ENCODE measurements at regions not wholly inside any gene's neighbourhood (a gene's known extent, or its start where the extent isn't known, plus 50 kb on each side); places are given as distances from the start of the nearest gene placed in this dataset.

DNA sequence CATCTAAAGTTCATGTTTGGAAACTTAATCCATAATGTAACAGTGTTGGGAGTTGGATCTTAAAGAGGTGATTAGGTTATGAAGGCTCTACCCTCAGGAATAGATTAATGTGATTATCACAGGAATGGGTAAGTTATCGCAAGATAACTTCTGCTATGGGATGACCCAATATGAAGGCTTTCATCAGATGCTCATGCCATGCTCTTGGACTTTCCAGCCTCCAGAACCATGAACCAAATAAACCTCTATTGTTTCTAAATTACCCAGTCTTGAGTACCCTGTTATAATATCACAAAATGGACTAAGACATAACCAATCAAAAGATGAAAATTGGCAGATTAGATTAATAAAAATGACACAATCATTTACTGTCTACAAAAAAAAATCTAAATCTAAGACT, 906.9 kb upstream of the SOX9 start:
- H3K4me1 ChIP-seq (ENCODE audit: control insufficient read depth, insufficient read depth, low read length), result no peaks in the 10 kb centered on the region
- no peaks in the 10 kb centered on the region for H3K36me3 ChIP-seq (ENCODE audit: control insufficient read depth, insufficient read depth, low read length)
- no peak overlapping the region for H3K9ac ChIP-seq (ENCODE audit: low read length)
- H3K4me3 ChIP-seq (ENCODE audit: low read length), result no peak overlapping the region
- H3K9me3 ChIP-seq (ENCODE audit: control insufficient read depth, low read length), result no peaks in the 10 kb centered on the region
- no peaks in the 10 kb centered on the region for H3K27me3 ChIP-seq (ENCODE audit: control insufficient read depth, insufficient read depth, low read length)

DNA sequence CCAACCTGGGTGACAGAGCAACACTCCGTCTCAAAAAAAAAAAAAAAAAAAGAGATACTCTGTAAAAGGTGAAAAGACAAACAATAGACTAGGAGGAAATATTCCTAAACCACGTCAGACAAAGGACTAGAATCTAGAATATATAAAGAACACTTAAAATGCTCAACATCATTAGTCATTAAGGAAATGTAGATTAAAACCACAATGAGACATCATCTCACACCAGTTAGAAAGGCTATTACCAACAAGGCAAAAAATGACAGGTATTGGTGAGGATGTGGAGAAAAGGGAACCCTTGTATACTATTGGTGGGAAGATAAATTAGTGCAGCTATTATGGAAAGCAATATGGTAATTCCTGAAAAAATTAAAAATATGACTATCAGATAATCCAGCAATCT, 903.1 kb upstream of the SOX9 start:
- no peak overlapping the region for H3K9ac ChIP-seq (ENCODE audit: low read length)
- H3K36me3 ChIP-seq (ENCODE audit: control insufficient read depth, insufficient read depth, low read length), result no peaks in the 10 kb centered on the region
- no peaks in the 10 kb centered on the region for H3K4me1 ChIP-seq (ENCODE audit: control insufficient read depth, insufficient read depth, low read length)

DNA sequence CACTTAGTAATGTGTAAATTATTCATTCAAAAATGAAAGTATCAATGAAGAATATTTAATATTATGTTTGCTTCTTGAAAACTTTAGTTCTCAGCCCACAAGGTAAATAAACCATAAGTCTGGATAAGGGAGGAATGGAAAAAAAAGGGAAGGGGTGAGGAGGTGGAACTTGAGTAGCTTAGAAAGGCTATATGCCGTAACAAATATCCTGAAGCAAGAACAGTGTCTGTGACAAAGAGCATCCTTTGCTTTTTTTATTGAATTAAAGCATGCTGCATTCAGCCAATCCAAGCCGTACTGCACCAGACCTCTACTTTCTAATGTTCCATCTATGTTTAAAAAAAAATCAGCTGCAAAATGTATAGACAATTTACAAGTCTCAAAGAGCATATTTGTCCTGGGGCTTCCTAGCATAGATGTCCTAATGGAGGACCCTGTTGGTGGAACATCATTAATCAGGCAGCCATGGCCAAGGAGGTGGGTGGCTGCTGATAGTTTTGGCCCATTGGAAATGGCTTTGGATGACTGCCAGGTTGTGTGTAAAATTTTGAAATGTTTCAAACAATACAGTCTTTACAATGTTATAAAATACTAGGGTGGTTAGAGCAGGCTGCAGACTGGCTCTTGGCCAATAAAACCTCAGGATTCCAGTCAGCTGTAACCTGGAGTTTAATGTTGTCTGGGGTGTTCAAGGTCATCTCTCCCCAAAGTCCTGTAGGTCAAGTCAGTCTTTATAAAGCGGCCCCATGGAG, 895.8 kb upstream of the SOX9 start:
- Histone ChIP-seq H3K9me3 (ENCODE audit: control insufficient read depth, low read length) (no peaks in the 10 kb centered on the region), H3K4me3 (ENCODE audit: low read length) (no peak overlapping the region), H3K9ac (ENCODE audit: low read length) (no peak overlapping the region), H3K4me1 (ENCODE audit: control insufficient read depth, insufficient read depth, low read length) (peaks cover 4% of the 10 kb centered on the region), H3K27me3 (ENCODE audit: control insufficient read depth, insufficient read depth, low read length) (no peaks in the 10 kb centered on the region), H3K36me3 (ENCODE audit: control insufficient read depth, insufficient read depth, low read length) (no peaks in the 10 kb centered on the region)

More for the DNA sequence above, 903.1 kb upstream of the SOX9 start:
- Histone ChIP-seq H3K27me3 (ENCODE audit: control insufficient read depth, insufficient read depth, low read length) (no peaks in the 10 kb centered on the region), H3K4me3 (ENCODE audit: low read length) (no peak overlapping the region), H3K9me3 (ENCODE audit: control insufficient read depth, low read length) (no peaks in the 10 kb centered on the region)

DNA sequence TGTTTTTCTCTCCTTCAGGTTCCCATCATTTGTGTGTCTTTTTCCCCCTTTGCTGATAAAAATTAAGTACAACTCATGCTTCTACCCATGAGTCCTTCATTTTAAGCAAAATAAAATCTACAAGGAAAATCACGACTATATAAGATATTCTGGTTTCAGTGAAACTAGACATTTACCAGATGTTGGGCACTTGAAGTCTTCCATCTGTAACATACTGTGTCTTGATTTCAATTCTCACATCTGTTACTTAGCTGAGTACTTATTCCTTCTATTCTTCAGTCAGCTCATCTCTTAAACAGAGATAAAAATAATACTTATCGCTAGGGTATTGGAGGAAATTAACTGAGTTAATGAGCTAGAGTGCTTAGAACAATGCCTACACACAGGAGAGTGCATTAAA, 893.0 kb upstream of the SOX9 start:
- Histone ChIP-seq H3K4me1 (ENCODE audit: control insufficient read depth, insufficient read depth, low read length) (peaks cover 4% of the 10 kb centered on the region), H3K9ac (ENCODE audit: low read length) (no peak overlapping the region), H3K27me3 (ENCODE audit: control insufficient read depth, insufficient read depth, low read length) (no peaks in the 10 kb centered on the region), H3K36me3 (ENCODE audit: control insufficient read depth, insufficient read depth, low read length) (no peaks in the 10 kb centered on the region), H3K4me3 (ENCODE audit: low read length) (no peak overlapping the region), H3K9me3 (ENCODE audit: control insufficient read depth, low read length) (no peaks in the 10 kb centered on the region)

DNA sequence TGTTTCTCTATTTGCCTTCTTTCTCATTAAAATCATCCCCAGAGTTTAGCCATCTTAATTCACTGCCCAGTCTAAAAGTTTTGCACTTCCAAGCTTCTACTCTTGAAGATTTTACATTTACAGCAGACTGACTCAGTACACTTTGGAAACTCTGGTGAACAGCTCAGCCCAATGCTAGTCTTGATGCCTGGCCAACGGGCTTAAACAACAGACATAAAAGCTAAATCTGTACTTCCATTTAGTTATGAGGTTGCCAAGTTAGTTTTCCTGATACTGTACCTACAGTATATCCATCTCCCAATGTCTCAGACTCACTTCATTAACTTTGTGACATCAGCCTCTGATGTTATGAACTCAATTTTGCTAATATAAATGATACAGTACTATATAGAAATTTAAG, 891.8 kb upstream of the SOX9 start:
- no peak overlapping the region for H3K9ac ChIP-seq (ENCODE audit: low read length)
- no peaks in the 10 kb centered on the region for H3K36me3 ChIP-seq (ENCODE audit: control insufficient read depth, insufficient read depth, low read length)
- no peaks in the 10 kb centered on the region for H3K9me3 ChIP-seq (ENCODE audit: control insufficient read depth, low read length)
- no peak overlapping the region for H3K4me3 ChIP-seq (ENCODE audit: low read length)
- H3K27me3 ChIP-seq (ENCODE audit: control insufficient read depth, insufficient read depth, low read length), result no peaks in the 10 kb centered on the region
- H3K4me1 ChIP-seq (ENCODE audit: control insufficient read depth, insufficient read depth, low read length), result peaks cover 4% of the 10 kb centered on the region

DNA sequence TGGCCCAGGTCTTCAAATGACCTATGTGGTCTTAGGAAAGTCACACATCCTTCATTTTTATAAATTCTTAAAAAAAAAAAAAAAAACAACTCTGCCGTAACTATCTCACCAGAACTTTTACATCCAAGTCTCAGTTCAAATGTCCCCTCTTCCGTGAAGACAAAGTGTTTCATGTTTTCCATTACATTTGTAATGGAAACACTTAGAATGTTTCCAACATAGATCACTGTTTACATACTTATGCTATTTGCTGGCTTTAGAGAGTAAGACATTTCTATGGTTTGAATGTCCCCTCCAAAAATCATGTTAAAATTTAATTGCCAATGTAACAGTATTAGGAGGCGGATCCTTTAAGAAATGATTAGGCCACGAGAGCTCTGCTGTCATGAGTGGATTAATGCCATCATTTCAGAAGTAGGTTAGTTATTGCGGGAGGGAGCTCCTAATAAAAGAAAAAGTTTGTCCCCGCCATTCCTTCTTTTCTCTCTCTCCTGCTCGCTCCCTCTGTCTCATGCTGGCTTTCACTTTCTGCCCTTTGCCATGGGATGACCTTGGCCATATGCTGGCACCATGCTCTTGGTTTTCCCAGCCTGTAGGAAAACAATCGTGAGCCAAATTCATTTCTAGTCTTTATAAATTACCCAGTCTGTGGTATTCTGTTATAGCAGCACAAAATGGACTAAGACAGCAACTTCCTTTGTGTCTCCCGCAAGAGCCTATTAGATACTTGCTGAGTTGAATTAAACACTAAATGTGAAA, 887.8 kb upstream of the SOX9 start:
- H3K4me3 ChIP-seq (ENCODE audit: low read length), result no peak overlapping the region
- H3K36me3 ChIP-seq (ENCODE audit: control insufficient read depth, insufficient read depth, low read length), result no peaks in the 10 kb centered on the region
- H3K27me3 ChIP-seq (ENCODE audit: control insufficient read depth, insufficient read depth, low read length), result no peaks in the 10 kb centered on the region
- H3K9ac ChIP-seq (ENCODE audit: low read length), result no peak overlapping the region
- H3K9me3 ChIP-seq (ENCODE audit: control insufficient read depth, low read length), result no peaks in the 10 kb centered on the region
- peaks cover 4% of the 10 kb centered on the region for H3K4me1 ChIP-seq (ENCODE audit: control insufficient read depth, insufficient read depth, low read length)

DNA sequence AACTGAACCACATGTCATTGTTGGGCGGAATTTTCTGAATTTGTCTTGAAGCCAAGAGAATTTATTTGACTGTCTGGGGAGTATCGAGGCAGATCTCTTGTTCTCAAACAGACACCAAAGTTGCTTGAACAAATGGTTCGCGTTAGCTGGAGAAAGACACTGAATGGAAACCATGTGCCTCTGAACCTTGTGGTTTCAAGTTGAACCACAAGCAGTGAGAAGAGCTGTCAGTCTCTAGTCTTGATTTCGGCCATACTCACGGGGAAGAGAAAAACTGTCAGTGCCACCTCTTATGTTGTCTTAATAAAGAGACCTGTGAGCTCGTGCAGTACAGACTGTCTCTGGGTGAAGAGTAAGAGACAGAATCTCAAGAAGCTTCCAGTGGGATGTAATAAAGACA, 886.5 kb upstream of the SOX9 start:
- no peaks in the 10 kb centered on the region for H3K4me1 ChIP-seq (ENCODE audit: control insufficient read depth, insufficient read depth, low read length)
- no peaks in the 10 kb centered on the region for H3K9me3 ChIP-seq (ENCODE audit: control insufficient read depth, low read length)
- no peaks in the 10 kb centered on the region for H3K36me3 ChIP-seq (ENCODE audit: control insufficient read depth, insufficient read depth, low read length)
- H3K4me3 ChIP-seq (ENCODE audit: low read length), result no peak overlapping the region
- H3K27me3 ChIP-seq (ENCODE audit: control insufficient read depth, insufficient read depth, low read length), result no peaks in the 10 kb centered on the region
- no peak overlapping the region for H3K9ac ChIP-seq (ENCODE audit: low read length)

DNA sequence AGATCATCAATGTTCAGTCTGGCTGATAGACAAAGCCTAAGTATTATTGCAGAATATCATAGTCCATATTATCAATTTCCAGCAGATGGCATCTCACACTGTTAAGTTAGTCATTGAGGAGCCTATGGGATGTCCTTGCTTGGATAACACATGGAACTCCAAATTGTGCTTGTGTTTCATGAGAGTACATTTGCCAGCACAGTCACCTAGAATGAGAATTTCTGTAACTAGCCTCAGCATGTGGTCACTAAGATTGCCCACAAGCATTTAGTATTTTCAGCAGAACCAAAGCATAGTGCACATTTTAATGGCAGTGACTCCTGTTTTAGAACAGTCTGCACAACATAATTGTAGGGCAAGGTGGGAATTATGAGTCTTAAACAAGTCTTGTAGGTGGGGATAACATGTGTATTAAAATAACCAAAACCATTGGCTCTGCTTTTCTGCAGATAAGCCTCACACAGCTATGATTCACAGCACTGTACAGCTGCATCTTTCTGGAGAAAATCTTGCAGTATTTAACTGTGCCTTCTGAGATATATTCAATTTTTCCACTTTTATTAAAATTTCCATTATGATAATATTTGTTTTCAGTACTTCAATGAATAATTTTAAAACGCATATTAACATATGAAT, 882.8 kb upstream of the SOX9 start:
- Histone ChIP-seq H3K4me1 (ENCODE audit: control insufficient read depth, insufficient read depth, low read length) (no peaks in the 10 kb centered on the region), H3K9ac (ENCODE audit: low read length) (no peak overlapping the region), H3K36me3 (ENCODE audit: control insufficient read depth, insufficient read depth, low read length) (no peaks in the 10 kb centered on the region)

DNA sequence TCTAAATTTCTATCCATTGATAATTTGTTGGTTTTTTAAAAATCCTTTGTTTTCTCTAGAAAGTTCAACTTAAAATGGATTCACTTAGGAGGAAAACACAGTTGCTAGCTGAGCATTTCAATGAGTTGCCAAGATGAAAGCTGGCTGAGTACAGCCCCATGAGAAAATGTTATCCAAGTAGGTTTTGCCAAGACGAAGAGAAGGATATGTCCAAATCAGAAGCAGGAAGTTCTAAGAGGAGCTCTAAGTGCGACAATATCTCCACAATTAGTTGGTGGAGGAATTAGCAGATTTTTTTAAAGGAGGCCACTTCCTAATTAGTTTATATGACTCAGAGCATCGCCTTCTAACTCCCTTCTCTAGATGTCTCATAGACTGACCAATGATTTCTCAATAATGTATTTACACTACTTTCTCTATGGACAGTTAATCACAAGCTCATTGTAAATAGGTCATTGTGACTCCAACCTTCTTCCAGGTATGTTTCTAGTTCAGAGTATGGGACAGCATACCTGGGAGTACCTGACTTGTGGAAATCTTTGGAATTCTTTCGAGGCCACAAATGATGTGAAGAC, 873.3 kb upstream of the SOX9 start:
- Histone ChIP-seq H3K27me3 (ENCODE audit: control insufficient read depth, insufficient read depth, low read length) (no peaks in the 10 kb centered on the region), H3K4me3 (ENCODE audit: low read length) (no peak overlapping the region), H3K9me3 (ENCODE audit: control insufficient read depth, low read length) (no peaks in the 10 kb centered on the region), H3K9ac (ENCODE audit: low read length) (no peak overlapping the region), H3K4me1 (ENCODE audit: control insufficient read depth, insufficient read depth, low read length) (no peaks in the 10 kb centered on the region), H3K36me3 (ENCODE audit: control insufficient read depth, insufficient read depth, low read length) (no peaks in the 10 kb centered on the region)

More for the DNA sequence above, 882.8 kb upstream of the SOX9 start:
- Histone ChIP-seq H3K27me3 (ENCODE audit: control insufficient read depth, insufficient read depth, low read length) (no peaks in the 10 kb centered on the region), H3K9me3 (ENCODE audit: control insufficient read depth, low read length) (no peaks in the 10 kb centered on the region), H3K4me3 (ENCODE audit: low read length) (no peak overlapping the region)

GRCh38 chr17:71251276-71251675, 869.5 kb upstream of the SOX9 start:
- Histone ChIP-seq H3K9me3 (ENCODE audit: control insufficient read depth, low read length) (no peaks in the 10 kb centered on the region), H3K36me3 (ENCODE audit: control insufficient read depth, insufficient read depth, low read length) (no peaks in the 10 kb centered on the region), H3K4me3 (ENCODE audit: low read length) (no peak overlapping the region), H3K4me1 (ENCODE audit: control insufficient read depth, insufficient read depth, low read length) (no peaks in the 10 kb centered on the region), H3K9ac (ENCODE audit: low read length) (no peak overlapping the region), H3K27me3 (ENCODE audit: control insufficient read depth, insufficient read depth, low read length) (no peaks in the 10 kb centered on the region)

DNA sequence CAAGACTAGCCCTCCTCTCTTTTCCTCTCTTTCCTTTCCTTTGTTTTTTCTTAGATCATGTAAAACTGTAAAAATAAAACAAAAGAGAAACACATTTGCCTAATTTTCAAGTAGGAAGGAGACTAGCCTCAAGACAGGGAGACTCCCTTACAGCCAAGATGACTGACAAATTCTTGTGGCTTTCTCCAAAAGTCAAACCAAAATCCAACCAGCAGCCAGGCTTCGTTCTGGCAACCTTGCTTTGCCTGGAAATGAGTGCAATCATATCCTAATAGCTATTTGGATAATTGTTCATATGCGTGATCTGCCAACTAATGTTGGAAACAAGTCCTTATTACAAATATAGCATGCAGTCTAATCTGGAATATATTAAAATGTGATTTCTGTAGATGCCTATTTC, 868.9 kb upstream of the SOX9 start:
- Histone ChIP-seq H3K9ac (ENCODE audit: low read length) (no peak overlapping the region), H3K27me3 (ENCODE audit: control insufficient read depth, insufficient read depth, low read length) (no peaks in the 10 kb centered on the region), H3K4me1 (ENCODE audit: control insufficient read depth, insufficient read depth, low read length) (no peaks in the 10 kb centered on the region), H3K9me3 (ENCODE audit: control insufficient read depth, low read length) (no peaks in the 10 kb centered on the region), H3K36me3 (ENCODE audit: control insufficient read depth, insufficient read depth, low read length) (no peaks in the 10 kb centered on the region), H3K4me3 (ENCODE audit: low read length) (no peak overlapping the region)

DNA sequence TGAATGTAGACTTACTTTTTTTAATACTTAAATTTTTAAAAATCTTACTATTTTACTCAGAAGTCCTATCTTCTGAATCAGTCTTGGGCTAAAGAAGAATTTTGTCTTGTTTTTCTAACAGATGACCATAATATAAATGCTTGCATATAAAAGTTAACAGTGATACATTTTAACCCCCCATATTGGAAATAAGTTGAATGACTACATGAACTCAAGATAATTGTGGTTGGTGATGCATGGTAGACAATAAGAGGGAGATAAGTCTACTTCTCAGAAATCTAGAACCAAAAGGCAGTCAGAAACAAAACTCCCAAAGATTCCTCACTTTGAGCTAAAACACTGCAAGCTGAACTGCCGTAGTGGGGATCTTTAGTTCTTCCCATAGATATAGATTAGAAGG, 868.4 kb upstream of the SOX9 start:
- no peak overlapping the region for H3K4me3 ChIP-seq (ENCODE audit: low read length)
- H3K36me3 ChIP-seq (ENCODE audit: control insufficient read depth, insufficient read depth, low read length), result no peaks in the 10 kb centered on the region
- no peaks in the 10 kb centered on the region for H3K27me3 ChIP-seq (ENCODE audit: control insufficient read depth, insufficient read depth, low read length)
- H3K4me1 ChIP-seq (ENCODE audit: control insufficient read depth, insufficient read depth, low read length), result no peaks in the 10 kb centered on the region
- no peaks in the 10 kb centered on the region for H3K9me3 ChIP-seq (ENCODE audit: control insufficient read depth, low read length)
- no peak overlapping the region for H3K9ac ChIP-seq (ENCODE audit: low read length)

Measured in mucosa of stomach (tissue), 1 donor.